T-cell (primary cell): ENCODE measurements at regions not wholly inside any gene's neighbourhood (a gene's known extent, or its start where the extent isn't known, plus 50 kb on each side); places are given as distances from the start of the nearest gene placed in this dataset.
"Not testable (repeated sequence)": the region's sequence is repeated elsewhere in the genome, so short reads cannot be mapped to it uniquely, and the experiment has no call there.

Experiments
- ATAC-seq, 4 experiments: fragments of 200-7000 bp in 3 of 4; fragments of 150-1000 bp in 1 of 4; cut with Tn5 transposase; replicated peaks in 1 of 4; 1 replicate in 3 of 4; 2 replicates in 1 of 4; pipeline ENCODE4 v1.10.0; 2021; ENCODE audit warnings: moderate library complexity in 3 of 4, mild to moderate bottlenecking in 2 of 4, moderate number of reproducible peaks in 1 of 4
- CTCF ChIA-PET, 2 donors: fragments of 300-600 bp; sonication (Branson Sonifier 250); formaldehyde crosslinking; loops; one replicate each; lab custom pipeline; 2022; ENCODE audit warnings: antibody characterized with exemption in 2 of 2; lab: Charles Lee
- POLR2A ChIA-PET, 2 donors: fragments of 300-600 bp; sonication (Branson Sonifier 250); formaldehyde crosslinking; loops; one replicate each; lab custom pipeline; 2022; ENCODE audit warnings: antibody characterized with exemption in 2 of 2; lab: Charles Lee
- DNase-seq, 35 experiments: peaks; one replicate each; pipeline versions ENCODE4 v3.0.0 to v3.0.0-alpha.2; 2013 to 2023
- H3K27ac ChIP-seq: one replicate; pipeline ENCODE4 v1.5.1; 2013; ENCODE audit warnings: low read length
- H3K27me3 ChIP-seq, 2 experiments: replicated peaks in 1 of 2; 1 replicate in 1 of 2; 2 replicates in 1 of 2; pipeline versions ENCODE4 v1.6.1 to v1.7.0; 2013; ENCODE audit warnings: low read length in 1 of 2, mixed read lengths in 1 of 2; ENCODE audit not compliant: control insufficient read depth in 2 of 2, insufficient read depth in 2 of 2; ENCODE audit errors: extremely low read depth in 1 of 2
- H3K36me3 ChIP-seq, 2 donors: 1 replicate in 1 of 2; 2 replicates in 1 of 2; pipeline versions ENCODE4 v1.6.1 to v1.7.0; 2013; ENCODE audit warnings: low read length in 1 of 2; ENCODE audit not compliant: control insufficient read depth in 2 of 2, insufficient read depth in 1 of 2; ENCODE audit errors: extremely low read depth in 1 of 2
- H3K4me1 ChIP-seq, 2 experiments: 1 replicate in 1 of 2; 2 replicates in 1 of 2; pipeline versions ENCODE4 v1.6.1 to v1.7.0; 2013; ENCODE audit warnings: low read length in 2 of 2, mixed read lengths in 1 of 2; ENCODE audit not compliant: insufficient read depth in 2 of 2, control insufficient read depth in 1 of 2; ENCODE audit errors: extremely low read depth in 1 of 2
- H3K4me3 ChIP-seq, 2 donors: 1 replicate in 1 of 2; 2 replicates in 1 of 2; pipeline versions ENCODE4 v1.5.1 to v1.7.0; 2013; ENCODE audit warnings: mild to moderate bottlenecking in 2 of 2, low read length in 1 of 2, moderate library complexity in 1 of 2; ENCODE audit not compliant: control insufficient read depth in 1 of 2; ENCODE audit errors: extremely low read depth in 1 of 2
- H3K9me3 ChIP-seq: 2 replicates; pipeline ENCODE4 v1.7.0; 2013
- H3K27ac Mint-ChIP-seq, 2 donors: one replicate each; pipeline ENCODE4 v1.8.0; 2020 to 2021; ENCODE audit warnings: mild to moderate bottlenecking in 2 of 2, mixed read lengths in 2 of 2
- H3K27me3 Mint-ChIP-seq, 2 donors: one replicate each; pipeline ENCODE4 v1.8.0; 2021 to 2022; ENCODE audit warnings: mixed read lengths in 2 of 2
- H3K36me3 Mint-ChIP-seq: one replicate; pipeline ENCODE4 v1.8.0; 2021; ENCODE audit warnings: mixed read lengths
- H3K4me1 Mint-ChIP-seq, 3 donors: one replicate each; pipeline ENCODE4 v1.8.0; 2020 to 2022; ENCODE audit warnings: mixed read lengths in 3 of 3, mild to moderate bottlenecking in 1 of 3
- H3K4me3 Mint-ChIP-seq, 3 donors: one replicate each; pipeline ENCODE4 v1.8.0; 2020 to 2022; ENCODE audit warnings: mild to moderate bottlenecking in 3 of 3, mixed read lengths in 3 of 3, moderate library complexity in 3 of 3
- H3K9me3 Mint-ChIP-seq, 3 donors: one replicate each; pipeline ENCODE4 v1.8.0; 2020 to 2022; ENCODE audit warnings: mixed read lengths in 3 of 3
- WGBS: methylation state at CpG from one replicate; pipeline ENCODE4 v1.1.5; 2013; ENCODE audit warnings: missing lambda C conversion rate; ENCODE audit not compliant: insufficient coverage; 5-methylcytosine and 5-hydroxymethylcytosine counted together

- Histone ChIP-seq H3K4me3 (no peak overlapping the region), H3K27me3 (peaks cover 0 to 8% of the 10 kb centered on the region in 2 experiments), H3K4me1 (no peaks in the 10 kb centered on the region), H3K27ac (no peak overlapping the region), H3K36me3 (no peaks in the 10 kb centered on the region), H3K9me3 (no peaks in the 10 kb centered on the region)
- no peak for DNase-seq
- Mint-ChIP-seq H3K27me3 (peaks cover 3 to 8% of the 10 kb centered on the region in 2 donors), H3K36me3 (no peaks in the 10 kb centered on the region), H3K27ac (no peak overlapping the region), H3K4me1 (peaks cover 5 to 14% (median 5%) of the 10 kb centered on the region in 3 donors), H3K9me3 (no peaks in the 10 kb centered on the region), H3K4me3 (no peak overlapping the region)
- no CpG with 5 or more reads among the region's 4 CpGs for whole genome bisulfite sequencing
- CTCF ChIA-PET = no interaction called here
- ATAC-seq = no peak
- POLR2A ChIA-PET = no interaction called here
Measured at GRCh38 chr17:37820313-37820994, 75.6 kb upstream of the HNF1B start.

GRCh38 chr17:37818689-37819088 lies 73.8 kb upstream of the HNF1B start:
- Mint-ChIP-seq H3K27ac (no peak overlapping the region), H3K27me3 (peaks cover 7 to 10% of the 10 kb centered on the region in 2 donors), H3K9me3 (no peaks in the 10 kb centered on the region), H3K4me3 (no peak overlapping the region), H3K4me1 (peaks cover 5 to 14% (median 5%) of the 10 kb centered on the region in 3 donors), H3K36me3 (no peaks in the 10 kb centered on the region)
- WGBS = no CpG with 5 or more reads among the region's 3 CpGs
- Histone ChIP-seq H3K27me3 (peaks cover 0 to 8% of the 10 kb centered on the region in 2 experiments), H3K9me3 (no peaks in the 10 kb centered on the region), H3K36me3 (no peaks in the 10 kb centered on the region), H3K4me1 (no peaks in the 10 kb centered on the region), H3K27ac (no peak overlapping the region), H3K4me3 (no peak overlapping the region)
- ATAC-seq (no peak), DNase-seq (no peak)
- POLR2A ChIA-PET = no interaction called here
- CTCF ChIA-PET = no interaction called here

DNA sequence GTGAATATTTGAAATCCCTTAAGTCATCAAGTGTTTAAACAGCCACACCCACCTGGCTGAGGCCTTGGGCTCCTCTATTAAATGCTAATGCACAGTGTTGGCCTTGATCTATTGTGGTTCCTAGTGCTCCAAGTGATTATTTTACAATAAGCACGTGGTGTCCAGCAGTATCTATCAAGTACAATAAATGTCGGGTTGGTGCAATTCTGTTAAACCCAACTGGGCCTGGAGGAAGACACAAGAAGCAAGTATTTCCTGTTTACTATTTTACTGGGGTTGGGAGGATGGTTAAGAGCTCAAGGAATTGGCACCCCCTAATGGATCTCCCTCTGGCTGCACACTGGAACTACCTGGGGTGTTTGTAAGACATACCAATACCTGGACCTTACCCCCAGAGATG lies 72.1 kb upstream of the HNF1B start:
- Mint-ChIP-seq H3K4me3 (no peak overlapping the region), H3K27me3 (peaks cover 12 to 17% of the 10 kb centered on the region in 2 donors), H3K27ac (peak overlapping the region in 1 of 2 donors; percentile 43), H3K9me3 (no peaks in the 10 kb centered on the region), H3K36me3 (no peaks in the 10 kb centered on the region), H3K4me1 (peaks cover 5 to 14% (median 5%) of the 10 kb centered on the region in 3 donors)
- no CpG with 5 or more reads among the region's 2 CpGs for WGBS
- POLR2A ChIA-PET = no interaction called here
- H3K9me3 ChIP-seq = no peaks in the 10 kb centered on the region
- no peak overlapping the region for H3K4me3 ChIP-seq
- no peak for ATAC-seq
- no peaks in the 10 kb centered on the region for H3K4me1 ChIP-seq
- no peaks in the 10 kb centered on the region for H3K36me3 ChIP-seq
- no peak for DNase-seq
- CTCF ChIA-PET = interaction anchor here in 1 of 2 donors (0.7 kb wide), 2 partner anchors 34 to 208 kb away, joined by 4 read pairs; partner anchors contain the start of gene SYNRG
- peaks cover 0 to 8% of the 10 kb centered on the region in 2 experiments for H3K27me3 ChIP-seq
- H3K27ac ChIP-seq = no peak overlapping the region

DNA sequence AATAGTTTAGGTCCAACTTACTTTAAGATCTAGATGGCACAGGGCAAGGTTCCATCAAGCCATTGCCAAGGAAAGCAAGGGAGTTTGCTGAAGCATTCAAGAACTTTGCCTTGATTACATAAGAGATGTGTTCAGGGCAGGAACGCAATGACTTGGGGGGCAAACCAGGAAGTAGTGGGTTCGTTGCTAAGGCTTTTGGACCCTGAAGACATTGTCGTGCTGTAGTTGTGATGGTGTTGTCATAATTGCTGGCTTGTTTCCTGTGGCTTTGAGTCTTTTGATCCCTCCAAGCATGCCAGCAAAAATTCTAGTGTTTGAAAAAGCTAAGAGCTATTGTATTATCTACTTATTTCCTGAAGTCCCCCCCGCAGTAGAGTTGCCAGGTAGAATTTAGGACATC lies 70.7 kb upstream of the HNF1B start:
- Histone ChIP-seq H3K27me3 (peaks cover 0 to 8% of the 10 kb centered on the region in 2 experiments), H3K4me3 (no peak overlapping the region), H3K9me3 (no peaks in the 10 kb centered on the region), H3K4me1 (no peaks in the 10 kb centered on the region), H3K36me3 (no peaks in the 10 kb centered on the region), H3K27ac (no peak overlapping the region)
- Mint-ChIP-seq H3K27me3 (peaks cover 17 to 18% of the 10 kb centered on the region in 2 donors), H3K4me3 (no peak overlapping the region), H3K4me1 (peaks cover 3 to 10% (median 5%) of the 10 kb centered on the region in 3 donors), H3K27ac (no peak overlapping the region), H3K9me3 (no peaks in the 10 kb centered on the region), H3K36me3 (no peaks in the 10 kb centered on the region)
- DNase-seq (no peak), ATAC-seq (no peak)
- 14% methylated on average over 1 of the region's 4 CpGs for WGBS
- CTCF ChIA-PET = interaction anchor here in 1 of 2 donors (0.7 to 1.0 kb wide), 2 partner anchors 166 to 288 kb away, joined by 5 to 6 read pairs; no protein-coding TSS in a partner anchor
- POLR2A ChIA-PET = interaction anchor here in 1 of 2 donors (0.6 kb wide), 1 partner anchor 91 kb away, joined by 4 read pairs; no protein-coding TSS in a partner anchor

GRCh38 chr17:37813751-37814150 lies 68.9 kb upstream of the HNF1B start:
- Histone ChIP-seq H3K27ac (no peak overlapping the region), H3K27me3 (peaks cover 0 to 6% of the 10 kb centered on the region in 2 experiments), H3K9me3 (no peaks in the 10 kb centered on the region), H3K36me3 (no peaks in the 10 kb centered on the region), H3K4me3 (no peak overlapping the region), H3K4me1 (no peaks in the 10 kb centered on the region)
- Mint-ChIP-seq H3K27me3 (peaks cover 17 to 18% of the 10 kb centered on the region in 2 donors), H3K27ac (no peak overlapping the region), H3K9me3 (no peaks in the 10 kb centered on the region), H3K4me1 (peaks cover 0 to 5% (median 3%) of the 10 kb centered on the region in 3 donors), H3K4me3 (no peak overlapping the region), H3K36me3 (no peaks in the 10 kb centered on the region)
- no peak for ATAC-seq
- ChIA-PET POLR2A (no interaction called here), CTCF (no interaction called here)
- no peak for DNase-seq
- WGBS = 100% methylated on average over 1 of the region's 4 CpGs

DNA sequence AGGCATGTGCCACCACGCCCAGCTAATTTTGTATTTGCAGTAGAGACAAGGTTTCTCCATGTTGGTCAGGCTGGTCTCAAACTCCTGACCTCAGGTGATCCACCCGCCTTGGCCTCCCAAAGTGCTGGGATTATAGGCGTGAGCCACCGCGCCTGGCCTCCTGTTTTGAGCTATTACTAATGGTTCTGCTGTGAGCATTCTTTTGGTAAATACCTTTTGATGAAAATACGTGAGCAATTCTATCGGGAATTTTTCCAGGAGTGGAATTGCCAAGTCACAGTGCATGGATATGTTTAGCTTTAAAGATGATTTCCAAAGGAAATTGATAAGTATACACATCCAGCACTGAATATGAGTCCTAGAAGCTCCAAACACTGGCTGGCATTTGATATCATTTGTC lies 64.0 kb upstream of the HNF1B start:
- H3K27me3 Mint-ChIP-seq = peaks cover 9 to 13% of the 10 kb centered on the region in 2 donors
- H3K9me3 Mint-ChIP-seq, H3K27me3 ChIP-seq, H3K27ac Mint-ChIP-seq, H3K4me3 Mint-ChIP-seq, H3K36me3 ChIP-seq, DNase-seq, H3K4me1 Mint-ChIP-seq, H3K4me3 ChIP-seq, H3K27ac ChIP-seq, ATAC-seq, CTCF ChIA-PET, H3K4me1 ChIP-seq, POLR2A ChIA-PET, H3K36me3 Mint-ChIP-seq, H3K9me3 ChIP-seq: not testable (repeated sequence)
- 98% methylated on average over 5 of the region's 7 CpGs for WGBS
